ENCODE measurements at regions not wholly inside any gene's neighbourhood (a gene's known extent, or its start where the extent isn't known, plus 50 kb on each side); places are given as distances from the start of the nearest gene placed in this dataset.

- H2AFZ ChIP-seq (ENCODE audit: low read length): no peak overlapping the region
- H3K79me2 ChIP-seq (ENCODE audit: control insufficient read depth, insufficient read depth, low read length): no peaks in the 10 kb centered on the region
- H3K4me3 ChIP-seq (replicated peaks in 1 of 4; ENCODE audit: control extremely low read depth in 1 of 4, insufficient read depth in 1 of 4, low read depth in 3 of 4, low read length in 4 of 4): no peak overlapping the region
- no peaks in the 10 kb centered on the region for H3K27me3 ChIP-seq (ENCODE audit: control insufficient read depth, insufficient read depth, low read length)
- H3K4me2 ChIP-seq (ENCODE audit: extremely low read depth, insufficient read depth, low read length): no peak overlapping the region
- H3K4me1 ChIP-seq (ENCODE audit: control insufficient read depth, extremely low read depth, insufficient read depth, low read length): no peaks in the 10 kb centered on the region
- H3K9me3 ChIP-seq (ENCODE audit: control insufficient read depth, insufficient read depth, low read depth, low read length): no peaks in the 10 kb centered on the region
- H3K36me3 ChIP-seq (ENCODE audit: control insufficient read depth, insufficient read depth, low read length): no peaks in the 10 kb centered on the region
- no peak overlapping the region for H3K9ac ChIP-seq (ENCODE audit: insufficient read depth, low read length)
- no peaks in the 10 kb centered on the region for H4K20me1 ChIP-seq (ENCODE audit: control insufficient read depth, extremely low read depth, insufficient read depth, low read length)
- no peak for DNase-seq (ENCODE audit: low read depth in 2 of 2)
- no peak overlapping the region for H3K27ac ChIP-seq (ENCODE audit: insufficient read depth, low read length)
- TF ChIP-seq EZH2 (IDR thresholded peaks at IDR 0.05; ENCODE audit: low read length, missing control alignments) (no peak), CTCF (conservative IDR thresholded peaks at IDR 0.05 in 1 of 2, IDR thresholded peaks at IDR 0.05 in 1 of 2; ENCODE audit: low read depth in 1 of 2, low read length in 2 of 2) (no peak)
These were observed 248.4 kb upstream of the IRX2 start for GRCh38 chr5:2999926-3000325.

GRCh38 chr5:2998106-2998505, 246.6 kb upstream of the IRX2 start:
- Histone ChIP-seq H4K20me1 (ENCODE audit: control insufficient read depth, extremely low read depth, insufficient read depth, low read length) (no peaks in the 10 kb centered on the region), H3K79me2 (ENCODE audit: control insufficient read depth, insufficient read depth, low read length) (no peaks in the 10 kb centered on the region), H3K4me2 (ENCODE audit: extremely low read depth, insufficient read depth, low read length) (no peak overlapping the region), H3K27me3 (ENCODE audit: control insufficient read depth, insufficient read depth, low read length) (no peaks in the 10 kb centered on the region), H3K36me3 (ENCODE audit: control insufficient read depth, insufficient read depth, low read length) (no peaks in the 10 kb centered on the region), H3K4me3 (replicated peaks in 1 of 4; ENCODE audit: control extremely low read depth in 1 of 4, insufficient read depth in 1 of 4, low read depth in 3 of 4, low read length in 4 of 4) (no peak overlapping the region), H3K27ac (ENCODE audit: insufficient read depth, low read length) (no peak overlapping the region), H2AFZ (ENCODE audit: low read length) (no peak overlapping the region), H3K9me3 (ENCODE audit: control insufficient read depth, insufficient read depth, low read depth, low read length) (no peaks in the 10 kb centered on the region), H3K4me1 (ENCODE audit: control insufficient read depth, extremely low read depth, insufficient read depth, low read length) (no peaks in the 10 kb centered on the region), H3K9ac (ENCODE audit: insufficient read depth, low read length) (no peak overlapping the region)
- no peak for TF ChIP-seq EZH2 (IDR thresholded peaks at IDR 0.05; ENCODE audit: low read length, missing control alignments)
- TF ChIP-seq CTCF (conservative IDR thresholded peaks at IDR 0.05 in 1 of 2, IDR thresholded peaks at IDR 0.05 in 1 of 2; ENCODE audit: low read depth in 1 of 2, low read length in 2 of 2): no peak
- no peak for DNase-seq (ENCODE audit: low read depth in 2 of 2)

GRCh38 chr5:2997179-2997578, 245.7 kb upstream of the IRX2 start:
- Histone ChIP-seq H3K27ac (ENCODE audit: insufficient read depth, low read length) (no peak overlapping the region), H3K79me2 (ENCODE audit: control insufficient read depth, insufficient read depth, low read length) (no peaks in the 10 kb centered on the region), H2AFZ (ENCODE audit: low read length) (no peak overlapping the region), H4K20me1 (ENCODE audit: control insufficient read depth, extremely low read depth, insufficient read depth, low read length) (no peaks in the 10 kb centered on the region), H3K9me3 (ENCODE audit: control insufficient read depth, insufficient read depth, low read depth, low read length) (no peaks in the 10 kb centered on the region), H3K9ac (ENCODE audit: insufficient read depth, low read length) (no peak overlapping the region), H3K4me1 (ENCODE audit: control insufficient read depth, extremely low read depth, insufficient read depth, low read length) (no peaks in the 10 kb centered on the region), H3K4me3 (replicated peaks in 1 of 4; ENCODE audit: control extremely low read depth in 1 of 4, insufficient read depth in 1 of 4, low read depth in 3 of 4, low read length in 4 of 4) (no peak overlapping the region), H3K4me2 (ENCODE audit: extremely low read depth, insufficient read depth, low read length) (no peak overlapping the region), H3K27me3 (ENCODE audit: control insufficient read depth, insufficient read depth, low read length) (no peaks in the 10 kb centered on the region), H3K36me3 (ENCODE audit: control insufficient read depth, insufficient read depth, low read length) (no peaks in the 10 kb centered on the region)
- no peak for DNase-seq (ENCODE audit: low read depth in 2 of 2)
- no peak for TF ChIP-seq CTCF (conservative IDR thresholded peaks at IDR 0.05 in 1 of 2, IDR thresholded peaks at IDR 0.05 in 1 of 2; ENCODE audit: low read depth in 1 of 2, low read length in 2 of 2)
- no peak for TF ChIP-seq EZH2 (IDR thresholded peaks at IDR 0.05; ENCODE audit: low read length, missing control alignments)
